Occipital lobe (tissue), 1 donor: ENCODE measurements at regions not wholly inside any gene's neighbourhood (a gene's known extent, or its start where the extent isn't known, plus 50 kb on each side); places are given as distances from the start of the nearest gene placed in this dataset.

Experiments used
- DNase-seq: peaks from one replicate; lab custom pipeline; 2025; lab: John Stamatoyannopoulos, UW

GRCh38 chr18:68525091-68525490 lies 189.8 kb downstream of the TMX3 start:
- DNase-seq: no peak

- no peak for DNase-seq
These were observed 194.4 kb downstream of the TMX3 start for GRCh38 chr18:68520406-68521075.

- DNase-seq: no peak
These were observed 195.6 kb downstream of the TMX3 start for GRCh38 chr18:68519336-68519735.

DNA sequence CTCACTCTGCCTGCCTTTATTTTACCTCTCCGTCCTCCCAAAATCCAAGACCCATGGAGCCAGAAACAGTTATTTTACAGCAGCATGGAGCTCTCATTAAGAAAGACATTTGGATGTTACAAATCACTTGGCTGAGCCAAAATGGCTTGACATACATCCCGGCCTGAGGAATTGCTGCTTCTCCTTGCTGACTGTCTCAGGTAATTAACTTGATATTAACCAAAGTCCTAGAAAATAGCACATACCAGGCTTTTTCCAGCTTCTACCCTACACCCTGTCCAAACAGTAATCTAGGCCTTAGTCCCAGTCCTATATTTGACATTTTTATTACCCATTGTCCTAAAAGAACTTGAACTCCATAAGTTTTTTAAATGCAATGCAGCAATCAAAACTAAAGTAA lies 205.0 kb downstream of the TMX3 start:
- DNase-seq: no peak

DNA sequence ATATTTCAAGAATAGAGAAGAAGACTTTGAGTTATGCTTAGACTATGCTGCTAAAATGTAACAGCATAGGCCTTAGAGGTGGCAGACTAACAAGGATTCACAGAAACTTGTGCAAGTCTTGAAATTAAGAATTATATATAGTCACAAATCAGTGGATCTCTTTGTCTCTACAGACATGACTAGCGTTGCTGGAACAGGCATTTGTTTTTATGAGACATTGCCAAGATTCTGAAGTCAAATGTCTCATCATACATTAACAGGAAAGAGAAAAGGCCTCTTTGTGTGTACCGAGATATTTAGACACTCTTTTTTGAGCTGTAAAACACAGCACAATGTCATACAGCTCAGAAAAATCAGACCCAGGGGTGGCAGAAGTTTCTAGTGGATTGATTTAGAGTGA lies 207.1 kb downstream of the TMX3 start:
- DNase-seq: no peak

GRCh38 chr18:68505178-68505574 lies 209.7 kb downstream of the TMX3 start:
- DNase-seq: no peak

GRCh38 chr18:68504441-68505177 lies 210.3 kb downstream of the TMX3 start:
- no peak for DNase-seq

DNA sequence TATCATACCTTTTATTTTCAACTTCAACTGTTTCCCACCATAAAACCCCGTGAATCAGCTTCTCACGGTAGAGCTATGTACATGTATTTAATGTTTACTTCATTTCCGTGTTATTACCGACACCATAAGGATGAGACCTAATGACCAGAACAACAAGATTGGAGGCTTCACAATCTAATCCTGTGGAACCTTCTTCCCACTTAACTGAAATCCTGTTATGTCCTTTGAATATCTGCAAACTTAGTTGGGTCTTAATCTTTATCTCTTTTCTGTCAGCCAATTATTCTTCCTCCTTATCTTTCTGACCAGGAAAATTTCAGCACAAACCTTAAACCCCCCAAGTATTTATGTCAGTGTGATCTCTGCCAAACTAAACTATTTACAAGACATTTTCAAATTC lies 214.4 kb downstream of the TMX3 start:
- no peak for DNase-seq

- no peak for DNase-seq
These were observed 215.8 kb downstream of the TMX3 start for GRCh38 chr18:68499141-68499540.

DNA sequence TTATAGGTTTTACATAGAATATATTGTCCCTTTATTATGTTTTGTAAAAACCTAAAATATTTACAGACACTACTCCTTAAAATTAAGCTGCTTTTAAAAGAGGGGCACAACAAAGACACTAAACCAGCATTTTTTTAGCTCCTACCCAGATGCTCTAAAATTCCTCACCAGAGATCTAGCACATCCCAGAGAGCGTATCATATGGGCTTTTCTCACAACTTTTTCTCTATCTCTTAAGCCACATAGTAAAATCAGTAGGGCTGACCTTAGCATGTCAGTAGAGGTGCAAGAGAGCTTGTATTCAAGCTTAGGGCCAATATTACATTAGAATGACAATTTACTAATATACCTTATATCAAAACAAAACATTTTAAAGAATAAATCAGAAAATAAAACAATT lies 216.3 kb downstream of the TMX3 start:
- DNase-seq: no peak

GRCh38 chr18:68498185-68498584 lies 216.7 kb downstream of the TMX3 start:
- no peak for DNase-seq

DNA sequence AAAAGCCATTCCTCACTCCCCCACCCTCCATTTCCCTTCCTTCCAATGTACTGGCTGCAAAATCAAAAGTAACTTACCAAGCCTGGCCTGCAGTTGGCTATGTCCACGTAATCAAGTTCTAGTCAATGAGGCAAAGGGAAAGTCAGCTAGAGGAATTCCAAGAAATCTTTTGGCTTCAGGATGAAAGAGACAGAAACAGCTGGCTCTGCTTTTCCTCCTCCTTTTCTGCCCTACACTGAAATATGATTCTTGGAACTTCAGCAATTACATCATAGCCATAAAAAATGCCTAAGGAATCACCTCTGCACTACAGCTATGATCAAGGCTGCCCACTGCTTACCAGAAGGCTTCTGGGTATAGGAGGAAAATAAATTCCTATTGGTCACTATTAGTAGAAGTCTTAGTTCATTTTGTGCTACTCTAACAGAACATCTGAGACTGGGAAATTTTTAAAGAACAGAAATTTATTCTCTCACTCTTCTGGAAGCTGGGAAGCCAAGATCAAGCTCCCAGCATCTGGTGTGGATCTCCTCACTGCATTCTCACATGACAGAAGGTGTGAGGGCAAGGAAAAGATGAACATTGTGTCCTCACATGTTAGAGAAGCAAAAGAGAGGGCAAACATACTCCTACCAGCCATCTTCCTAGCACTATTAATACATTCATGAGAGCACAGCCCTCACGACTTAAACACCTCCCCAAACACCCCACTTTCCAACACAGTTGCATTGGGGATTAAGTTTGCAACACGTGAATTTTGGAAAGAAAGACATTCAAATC lies 219.9 kb downstream of the TMX3 start:
- no peak for DNase-seq

GRCh38 chr18:68489013-68489792 lies 225.7 kb downstream of the TMX3 start:
- no peak for DNase-seq

GRCh38 chr18:68484241-68484640 lies 230.7 kb downstream of the TMX3 start:
- DNase-seq: no peak

DNA sequence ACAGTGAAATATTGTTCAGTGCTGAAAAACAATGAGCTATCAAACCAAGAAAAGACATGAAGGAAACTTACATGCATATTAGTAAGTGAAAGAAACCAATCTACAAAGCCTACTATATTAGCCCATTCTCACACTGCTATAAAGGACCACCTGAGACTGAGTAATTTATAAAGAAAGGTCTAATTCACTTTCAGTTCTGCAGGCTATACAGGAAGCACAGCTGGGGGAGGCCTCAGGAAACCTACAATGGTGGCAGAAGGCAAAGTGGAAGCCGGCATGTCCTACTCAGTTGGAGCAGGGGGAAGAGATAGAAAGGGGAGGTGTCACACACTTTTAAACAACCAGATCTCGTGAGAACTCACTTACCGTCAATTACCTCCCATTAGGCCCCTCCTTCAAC lies 232.1 kb downstream of the TMX3 start:
- DNase-seq: no peak

- no peak for DNase-seq
These were observed 234.7 kb downstream of the TMX3 start for GRCh38 chr18:68480196-68480595.

GRCh38 chr18:68478246-68478645 lies 236.7 kb downstream of the TMX3 start:
- no peak for DNase-seq

GRCh38 chr18:68475883-68476282 lies 239.0 kb downstream of the TMX3 start:
- no peak for DNase-seq

GRCh38 chr18:68472701-68473295 lies 242.1 kb downstream of the TMX3 start:
- DNase-seq: no peak

DNA sequence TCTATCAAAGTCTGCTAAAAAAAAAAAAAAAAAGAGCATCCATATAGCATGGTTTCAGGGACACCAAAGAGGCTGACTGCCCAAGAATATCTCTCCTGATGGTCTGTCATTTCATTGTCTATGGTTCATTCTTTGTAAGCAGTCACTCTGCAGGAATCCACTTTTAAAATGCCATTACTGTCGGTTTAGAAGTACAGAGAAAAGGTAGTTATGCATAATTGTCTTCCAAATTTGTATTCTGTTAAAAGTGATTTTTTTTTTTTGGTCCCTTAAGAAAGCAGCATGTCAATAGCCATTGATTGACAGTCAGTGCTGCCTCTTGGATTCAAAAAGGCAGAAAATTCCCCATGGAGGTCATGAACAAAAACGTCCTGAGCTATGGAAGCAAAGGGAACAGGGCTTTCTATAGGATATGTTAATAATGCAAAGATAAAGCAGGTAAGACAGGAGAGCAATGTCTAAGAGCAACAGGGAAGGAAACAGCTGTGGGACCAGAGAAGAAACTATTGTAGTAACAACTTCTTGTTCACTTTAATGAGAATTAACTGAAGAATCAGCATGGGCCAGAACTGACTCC lies 245.8 kb downstream of the TMX3 start:
- no peak for DNase-seq

GRCh38 chr18:68467957-68468356 lies 247.0 kb downstream of the TMX3 start:
- no peak for DNase-seq
